Gastrocnemius medialis (tissue), 4 donors: ENCODE measurements at regions not wholly inside any gene's neighbourhood (a gene's known extent, or its start where the extent isn't known, plus 50 kb on each side); places are given as distances from the start of the nearest gene placed in this dataset.

ENCODE experiments used
- ATAC-seq, 2 donors: fragments of 150-250 bp; one replicate each; pipeline ENCODE4 v1.9.1; 2016
- DNase-seq, 2 donors: peaks; one replicate each; pipeline ENCODE4 v3.0.0-alpha.2; 2019
- H3K27ac ChIP-seq, 4 donors: fragments of 200-600 bp; sonication (generic); 1 replicate in 1 of 4; 2 replicates in 3 of 4; pipeline ENCODE4 v1.5.1; 2016 to 2018; ENCODE audit warnings: mild to moderate bottlenecking in 2 of 4, moderate library complexity in 1 of 4
- H3K27me3 ChIP-seq, 3 donors: fragments of 200-600 bp; sonication (generic) in 2 of 3; 1 replicate in 1 of 3; 2 replicates in 2 of 3; pipeline versions ENCODE4 v1.5.1 to v1.6.0; 2016 to 2019; ENCODE audit warnings: mild to moderate bottlenecking in 1 of 3, moderate library complexity in 1 of 3
- H3K36me3 ChIP-seq, 2 donors: fragments of 200-600 bp; sonication (generic) in 1 of 2; one replicate each; pipeline ENCODE4 v1.5.1; 2017 to 2018
- H3K4me1 ChIP-seq, 2 donors: fragments of 200-600 bp; sonication (generic) in 1 of 2; one replicate each; pipeline ENCODE4 v1.5.1; 2016 to 2017; ENCODE audit warnings: mild to moderate bottlenecking in 2 of 2
- H3K4me3 ChIP-seq, 4 donors: fragments of 200-600 bp; sonication (generic) in 3 of 4; 1 replicate in 1 of 4; 2 replicates in 3 of 4; pipeline ENCODE4 v1.5.1; 2016 to 2019; ENCODE audit warnings: mild to moderate bottlenecking in 2 of 4
- H3K9me3 ChIP-seq, 3 donors: fragments of 200-600 bp; sonication (generic) in 2 of 3; 1 replicate in 1 of 3; 2 replicates in 2 of 3; pipeline ENCODE4 v1.5.1; 2016 to 2019
- POLR2A ChIP-seq, 2 donors: fragments of 450-650 bp; IDR thresholded peaks; one replicate each; pipeline ENCODE4 v1.6.1; 2017; ENCODE audit warnings: antibody characterized with exemption in 2 of 2, mild to moderate bottlenecking in 2 of 2, moderate library complexity in 2 of 2
- in situ Hi-C, 4 donors: fragments of 200-750 bp; cut with MboI; loops; one replicate each; pipeline versions ENCODE4 v1.15.0 to v1.8.0; 2017; ENCODE audit warnings: low sequenced_read_pairs in 4 of 4
- intact Hi-C: fragments of 100-400 bp; cut with DNase I; formaldehyde crosslinking; loops from one replicate; pipeline ENCODE4 v1.15.1; 2023; ENCODE audit warnings: low total_unique reads
- TF ChIP-seq, protein P1 (sequence below), 5 experiments: fragments of 450-650 bp in 3 of 5; fragments of 200-600 bp in 2 of 5; sonication (generic) in 2 of 5; IDR thresholded peaks in 4 of 5; conservative IDR thresholded peaks in 1 of 5; 1 replicate in 4 of 5; 2 replicates in 1 of 5; pipeline ENCODE4 v1.5.1; 2016 to 2019; ENCODE audit warnings: antibody characterized with exemption in 5 of 5, mild to moderate bottlenecking in 3 of 5, moderate library complexity in 3 of 5

DNA sequence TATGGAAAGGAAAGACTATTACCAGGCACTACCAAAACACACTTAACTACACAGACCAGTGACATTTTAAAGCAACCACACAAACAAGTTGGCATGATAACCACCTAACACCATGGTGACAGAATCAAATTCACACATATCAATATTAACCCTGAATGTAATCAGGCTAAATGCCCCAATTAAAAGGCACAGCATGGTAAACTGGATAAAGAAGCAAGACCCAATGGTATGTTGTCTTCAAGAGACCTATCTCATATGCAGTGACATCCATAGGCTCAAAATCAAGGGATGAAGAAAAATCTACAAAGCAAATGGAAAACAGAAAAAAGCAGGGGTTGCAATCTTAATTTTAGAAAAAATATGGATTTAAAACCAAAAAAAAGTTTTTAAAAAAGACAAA lies 86.0 kb downstream of the SAMD9 start:
- Histone ChIP-seq H3K4me1 (no peaks in the 10 kb centered on the region), H3K36me3 (no peaks in the 10 kb centered on the region), H3K9me3 (no peaks in the 10 kb centered on the region), H3K27ac (no peak overlapping the region), H3K27me3 (no peaks in the 10 kb centered on the region), H3K4me3 (no peak overlapping the region)
- DNase-seq (no peak), ATAC-seq (no peak)
- in situ Hi-C loops (no loop called here), intact Hi-C loops (no loop called here)
- no peak for TF ChIP-seq POLR2A (IDR thresholded peaks at IDR 0.05)
- TF ChIP-seq, protein P1, sequence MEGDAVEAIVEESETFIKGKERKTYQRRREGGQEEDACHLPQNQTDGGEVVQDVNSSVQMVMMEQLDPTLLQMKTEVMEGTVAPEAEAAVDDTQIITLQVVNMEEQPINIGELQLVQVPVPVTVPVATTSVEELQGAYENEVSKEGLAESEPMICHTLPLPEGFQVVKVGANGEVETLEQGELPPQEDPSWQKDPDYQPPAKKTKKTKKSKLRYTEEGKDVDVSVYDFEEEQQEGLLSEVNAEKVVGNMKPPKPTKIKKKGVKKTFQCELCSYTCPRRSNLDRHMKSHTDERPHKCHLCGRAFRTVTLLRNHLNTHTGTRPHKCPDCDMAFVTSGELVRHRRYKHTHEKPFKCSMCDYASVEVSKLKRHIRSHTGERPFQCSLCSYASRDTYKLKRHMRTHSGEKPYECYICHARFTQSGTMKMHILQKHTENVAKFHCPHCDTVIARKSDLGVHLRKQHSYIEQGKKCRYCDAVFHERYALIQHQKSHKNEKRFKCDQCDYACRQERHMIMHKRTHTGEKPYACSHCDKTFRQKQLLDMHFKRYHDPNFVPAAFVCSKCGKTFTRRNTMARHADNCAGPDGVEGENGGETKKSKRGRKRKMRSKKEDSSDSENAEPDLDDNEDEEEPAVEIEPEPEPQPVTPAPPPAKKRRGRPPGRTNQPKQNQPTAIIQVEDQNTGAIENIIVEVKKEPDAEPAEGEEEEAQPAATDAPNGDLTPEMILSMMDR (IDR thresholded peaks at IDR 0.05 in 4 of 5, conservative IDR thresholded peaks at IDR 0.05 in 1 of 5): no peak

DNA sequence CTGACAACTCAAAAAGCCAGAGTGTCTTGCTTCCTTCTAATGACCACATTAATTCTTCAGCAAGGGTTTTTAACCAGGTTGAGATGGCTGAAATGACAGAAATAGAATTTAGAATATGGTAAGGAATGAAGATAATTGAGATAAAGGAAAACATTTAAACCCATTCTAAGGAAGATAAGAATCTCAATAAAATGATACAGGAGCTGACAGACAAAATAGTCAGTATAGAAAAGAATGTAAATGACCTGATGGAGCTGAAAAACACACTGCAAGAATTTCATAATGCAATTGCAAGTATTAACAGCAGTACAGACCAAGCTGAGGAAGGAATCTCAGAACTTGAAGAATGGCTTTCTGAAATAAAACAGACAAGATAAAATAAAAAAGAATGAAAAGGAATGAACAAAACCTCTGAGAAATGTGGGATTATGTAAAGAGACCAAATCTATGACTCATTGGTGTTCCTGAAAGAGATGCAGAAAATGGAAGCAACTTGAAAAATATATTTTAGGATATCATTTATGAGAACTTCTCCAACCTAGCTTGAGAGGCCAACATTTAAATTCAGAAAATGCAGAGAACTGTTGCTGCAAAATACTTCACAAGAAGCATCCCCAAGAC lies 87.1 kb downstream of the SAMD9 start:
- H3K9me3 ChIP-seq: no peaks in the 10 kb centered on the region
- DNase-seq: no peak
- H3K27me3 ChIP-seq: no peaks in the 10 kb centered on the region
- no peaks in the 10 kb centered on the region for H3K36me3 ChIP-seq
- in situ Hi-C loops: no loop called here
- H3K4me1 ChIP-seq: no peaks in the 10 kb centered on the region
- no peak overlapping the region for H3K4me3 ChIP-seq
- no peak for ATAC-seq
- intact Hi-C loops: no loop called here
- H3K27ac ChIP-seq: no peak overlapping the region
- TF ChIP-seq POLR2A (IDR thresholded peaks at IDR 0.05): no peak
- TF ChIP-seq, protein P1 (IDR thresholded peaks at IDR 0.05 in 4 of 5, conservative IDR thresholded peaks at IDR 0.05 in 1 of 5): no peak

DNA sequence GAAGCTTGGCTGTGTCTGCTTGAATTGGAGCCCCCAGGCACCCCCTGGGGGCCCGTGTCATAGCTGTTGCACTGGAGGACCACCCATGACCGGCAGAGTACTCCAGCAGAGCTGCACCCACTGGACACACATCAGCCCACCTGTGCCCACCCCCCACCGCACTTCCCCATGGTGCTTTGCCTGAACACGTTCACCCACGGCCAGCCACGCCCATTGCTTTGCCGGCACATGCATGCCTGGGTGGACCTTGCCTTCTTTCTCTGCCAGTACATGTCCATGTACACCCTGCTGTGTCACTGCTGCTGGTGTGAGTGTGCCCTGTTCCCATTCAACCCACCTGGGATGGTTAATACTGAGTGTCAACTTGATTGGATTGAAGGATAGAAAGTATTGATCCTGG lies 88.7 kb downstream of the SAMD9 start:
- in situ Hi-C loops (no loop called here), intact Hi-C loops (no loop called here)
- Histone ChIP-seq H3K4me3 (no peak overlapping the region), H3K36me3 (no peaks in the 10 kb centered on the region), H3K27ac (no peak overlapping the region), H3K9me3 (no peaks in the 10 kb centered on the region), H3K27me3 (no peaks in the 10 kb centered on the region), H3K4me1 (no peaks in the 10 kb centered on the region)
- ATAC-seq: no peak
- no peak for DNase-seq
- TF ChIP-seq, protein P1 (IDR thresholded peaks at IDR 0.05 in 4 of 5, conservative IDR thresholded peaks at IDR 0.05 in 1 of 5): no peak
- no peak for TF ChIP-seq POLR2A (IDR thresholded peaks at IDR 0.05)

DNA sequence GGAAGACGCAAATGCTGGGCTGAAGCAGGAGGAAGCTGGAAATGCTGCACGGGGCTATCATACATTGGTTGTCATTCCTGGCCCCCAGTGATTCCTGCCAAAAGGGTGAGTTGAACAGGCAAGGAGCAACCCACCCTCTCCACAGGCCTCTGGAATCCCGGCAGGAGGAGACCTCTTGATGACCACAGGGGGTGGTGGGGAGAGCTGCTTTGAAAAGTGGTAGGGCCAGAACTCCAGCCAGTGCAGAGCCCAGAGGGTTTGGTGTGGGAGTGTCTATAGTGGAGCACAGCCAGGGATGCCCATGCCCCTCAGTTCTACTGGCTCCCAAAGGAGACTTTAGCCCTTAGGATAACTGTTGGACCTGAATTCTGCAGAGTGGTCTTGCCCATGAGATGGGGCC lies 89.2 kb downstream of the SAMD9 start:
- Histone ChIP-seq H3K4me1 (no peaks in the 10 kb centered on the region), H3K4me3 (no peak overlapping the region), H3K27me3 (no peaks in the 10 kb centered on the region), H3K27ac (no peak overlapping the region), H3K36me3 (no peaks in the 10 kb centered on the region), H3K9me3 (no peaks in the 10 kb centered on the region)
- DNase-seq: no peak
- no peak for ATAC-seq
- TF ChIP-seq POLR2A (IDR thresholded peaks at IDR 0.05): no peak
- TF ChIP-seq, protein P1 (IDR thresholded peaks at IDR 0.05 in 4 of 5, conservative IDR thresholded peaks at IDR 0.05 in 1 of 5): no peak
- in situ Hi-C loops: no loop called here
- intact Hi-C loops: no loop called here

DNA sequence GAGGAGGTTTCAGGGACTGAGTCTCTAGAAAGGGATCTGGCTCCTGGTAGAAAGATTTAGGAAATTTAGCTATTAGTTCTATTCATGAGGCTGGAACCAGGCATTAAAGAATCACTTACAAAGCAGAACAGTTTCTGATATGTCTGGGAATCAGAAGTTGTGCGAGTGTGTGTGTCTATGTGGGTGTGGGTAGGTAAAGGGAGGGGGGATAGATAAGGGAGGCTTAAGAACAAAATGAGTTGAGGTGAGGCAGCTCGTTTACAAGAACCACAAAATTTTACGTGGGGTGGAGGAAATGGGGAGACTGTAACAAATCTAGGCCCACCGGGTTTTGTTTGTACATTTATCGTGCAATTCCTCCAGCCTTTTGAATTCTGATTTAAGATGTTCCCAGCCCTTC lies 90.7 kb downstream of the SAMD9 start:
- no peak overlapping the region for H3K4me3 ChIP-seq
- no peaks in the 10 kb centered on the region for H3K4me1 ChIP-seq
- TF ChIP-seq, protein P1 (IDR thresholded peaks at IDR 0.05 in 4 of 5, conservative IDR thresholded peaks at IDR 0.05 in 1 of 5): no peak
- TF ChIP-seq POLR2A (IDR thresholded peaks at IDR 0.05): no peak
- no peak overlapping the region for H3K27ac ChIP-seq
- in situ Hi-C loops (no loop called here), intact Hi-C loops (no loop called here)
- ATAC-seq (no peak), DNase-seq (no peak)
- H3K36me3 ChIP-seq: no peaks in the 10 kb centered on the region
- no peaks in the 10 kb centered on the region for H3K9me3 ChIP-seq
- H3K27me3 ChIP-seq: no peaks in the 10 kb centered on the region
